IMR-90 (cell line): ENCODE measurements at regions not wholly inside any gene's neighbourhood (a gene's known extent, or its start where the extent isn't known, plus 50 kb on each side); places are given as distances from the start of the nearest gene placed in this dataset.

Experiments used
- ATAC-seq: fragments of 200-7000 bp; cut with Tn5 transposase; 2 replicates; pipeline ENCODE4 v1.9.1; 2020; ENCODE audit warnings: low read depth, mild to moderate bottlenecking, moderate library complexity
- BruUV-seq: library from RNA; stranded (reverse); fragments of 400-500 nt; replicated peaks from 2 replicates; lab custom pipeline; 2021; lab: Mats Ljungman, UMichigan
- CTCF ChIA-PET: fragments of 300-600 bp; formaldehyde crosslinking; extraction: SDS; loops from one replicate; lab custom pipeline; 2021; ENCODE audit warnings: antibody characterized with exemption; lab: Yijun Ruan, JAX
- POLR2A ChIA-PET: fragments of 300-600 bp; sonication (Branson Sonifier 250); formaldehyde crosslinking; loops from one replicate; lab custom pipeline; 2022; ENCODE audit warnings: antibody characterized with exemption; ENCODE audit not compliant: unreplicated experiment; lab: Charles Lee
- DNase-seq: peaks from one replicate; pipeline ENCODE4 v3.0.0; 2013
- H2AFZ ChIP-seq: replicated peaks from 2 replicates; pipeline ENCODE3; 2013; ENCODE audit warnings: low read length, mild to moderate bottlenecking; ENCODE audit not compliant: poor library complexity
- H2AK5ac ChIP-seq: 2 replicates; pipeline ENCODE4 v1.6.1; 2013; ENCODE audit warnings: low read depth, low read length, inconsistent platforms
- H2AK9ac ChIP-seq: replicated peaks from 2 replicates; pipeline ENCODE3; 2013; ENCODE audit warnings: mild to moderate bottlenecking, low read depth, low read length, moderate library complexity; ENCODE audit not compliant: poor library complexity
- H2BK120ac ChIP-seq: 2 replicates; pipeline ENCODE4 v1.6.1; 2013; ENCODE audit warnings: low read depth, low read length, inconsistent platforms
- H2BK15ac ChIP-seq: 3 replicates; pipeline ENCODE4 v1.6.1; 2013; ENCODE audit warnings: low read depth, low read length, inconsistent platforms
- H2BK20ac ChIP-seq: 2 replicates; pipeline ENCODE4 v1.6.1; 2013; ENCODE audit warnings: low read depth, mild to moderate bottlenecking, inconsistent platforms, low read length, moderate library complexity
- H2BK5ac ChIP-seq: 2 replicates; pipeline ENCODE4 v1.6.1; 2013; ENCODE audit warnings: mild to moderate bottlenecking, low read depth, low read length, inconsistent platforms; ENCODE audit not compliant: poor library complexity, severe bottlenecking
- H3K14ac ChIP-seq: replicated peaks from 2 replicates; pipeline ENCODE4 v1.6.1; 2013; ENCODE audit warnings: low read depth, low read length, inconsistent platforms
- H3K18ac ChIP-seq: 2 replicates; pipeline ENCODE4 v1.6.1; 2013; ENCODE audit warnings: low read depth, low read length, control low read depth
- H3K23ac ChIP-seq: 2 replicates; pipeline ENCODE4 v1.6.1; 2013; ENCODE audit warnings: low read depth, low read length, inconsistent platforms
- H3K27ac ChIP-seq: 2 replicates; pipeline ENCODE4 v1.5.1; 2013; ENCODE audit warnings: mild to moderate bottlenecking, control low read depth, low read length; ENCODE audit not compliant: insufficient read depth
- H3K27me3 ChIP-seq: 2 replicates; pipeline ENCODE4 v1.6.1; 2013; ENCODE audit warnings: low read length; ENCODE audit not compliant: control insufficient read depth, insufficient read depth
- H3K36me3 ChIP-seq: 2 replicates; pipeline ENCODE4 v1.6.1; 2013; ENCODE audit warnings: low read length, mixed read lengths; ENCODE audit not compliant: control insufficient read depth, insufficient read depth
- H3K4ac ChIP-seq: 2 replicates; pipeline ENCODE4 v1.6.1; 2013; ENCODE audit warnings: low read depth, low read length, inconsistent platforms
- H3K4me1 ChIP-seq: 2 replicates; pipeline ENCODE4 v1.6.1; 2013; ENCODE audit warnings: low read length, mixed read lengths; ENCODE audit not compliant: control insufficient read depth, insufficient read depth
- H3K4me2 ChIP-seq: 2 replicates; pipeline ENCODE4 v1.6.1; 2013; ENCODE audit warnings: low read depth, mild to moderate bottlenecking, control low read depth, low read length, moderate library complexity
- H3K4me3 ChIP-seq: 2 replicates; pipeline ENCODE4 v1.5.1; 2013; ENCODE audit warnings: low read depth, mild to moderate bottlenecking, control low read depth, low read length, moderate library complexity; ENCODE audit not compliant: insufficient read depth
- H3K56ac ChIP-seq: 2 replicates; pipeline ENCODE4 v1.6.1; 2013; ENCODE audit warnings: low read length, inconsistent platforms; ENCODE audit not compliant: insufficient read depth; ENCODE audit errors: extremely low read depth
- H3K79me1 ChIP-seq, 2 experiments: 2 replicates each; pipeline ENCODE4 v1.6.1; 2013; ENCODE audit warnings: low read length in 2 of 2, inconsistent platforms in 1 of 2, low read depth in 1 of 2
- H3K9ac ChIP-seq: 2 replicates; pipeline ENCODE4 v1.6.1; 2013; ENCODE audit warnings: low read depth, low read length, control low read depth
- H3K9me1 ChIP-seq: 2 replicates; pipeline ENCODE4 v1.6.1; 2013; ENCODE audit warnings: low read length, inconsistent platforms; ENCODE audit not compliant: insufficient read depth
- H3K9me3 ChIP-seq: 2 replicates; pipeline ENCODE4 v1.6.1; 2013; ENCODE audit warnings: low read length; ENCODE audit not compliant: control insufficient read depth, insufficient read depth
- H4K20me1 ChIP-seq: 2 replicates; pipeline ENCODE4 v1.6.1; 2013; ENCODE audit warnings: low read length, inconsistent platforms; ENCODE audit not compliant: insufficient read depth
- H4K5ac ChIP-seq: 2 replicates; pipeline ENCODE4 v1.6.1; 2013; ENCODE audit warnings: mild to moderate bottlenecking, low read depth, low read length, control low read depth
- H4K8ac ChIP-seq, 2 experiments: 2 replicates each; pipeline ENCODE4 v1.6.1; 2013; ENCODE audit warnings: low read depth in 2 of 2, low read length in 2 of 2, control low read depth in 1 of 2, inconsistent platforms in 1 of 2
- H4K91ac ChIP-seq: 2 replicates; pipeline ENCODE4 v1.6.1; 2013; ENCODE audit warnings: low read depth, low read length, inconsistent platforms; ENCODE audit not compliant: insufficient read depth
- RFX5 ChIP-seq: IDR thresholded peaks from 2 replicates; pipeline ENCODE4 v1.8.0; 2012; ENCODE audit warnings: low read depth, mild to moderate bottlenecking, low read length, moderate library complexity
- USF2 ChIP-seq: fragments of 150-350 bp; IDR thresholded peaks from 2 replicates; pipeline ENCODE4 v1.6.1; 2017; ENCODE audit warnings: mild to moderate bottlenecking, antibody characterized with exemption, low read length, low read depth
- WGBS, 2 experiments: methylation state at CpG; one replicate each; pipeline versions ENCODE4 v1.1.5 to v1.1.7; 2013; ENCODE audit warnings: missing lambda C conversion rate in 2 of 2; ENCODE audit not compliant: insufficient read length in 1 of 2; ENCODE audit errors: extremely low coverage in 2 of 2; 5-methylcytosine and 5-hydroxymethylcytosine counted together
- dilution Hi-C: fragments of 300-500 bp; cut with HindIII; formaldehyde crosslinking; loops from one replicate; pipeline ENCODE4 v1.14.3; 2018; ENCODE audit warnings: low sequenced_read_pairs; ENCODE audit not compliant: unreplicated experiment
- in situ Hi-C: fragments of 300-500 bp; cut with MboI; formaldehyde crosslinking; loops from 3 replicates; pipeline ENCODE4 v1.14.3; 2019; ENCODE audit warnings: low sequenced_read_pairs, inconsistent platforms, mixed read lengths
- intact Hi-C: fragments of 100-400 bp; cut with micrococcal nuclease; formaldehyde crosslinking; loops from 2 replicates; pipeline ENCODE4 v1.10.0; 2022

- H3K79me1 ChIP-seq: no peaks in the 10 kb centered on the region
- no peak overlapping the region for H3K4me2 ChIP-seq
- no peak overlapping the region for H3K14ac ChIP-seq
- no peak overlapping the region for H2BK20ac ChIP-seq
- WGBS, 2 experiments: no CpG with 5 or more reads among the region's 1 CpG
- ChIA-PET CTCF (no interaction called here), POLR2A (no interaction called here)
- no peak overlapping the region for H4K91ac ChIP-seq
- intact Hi-C loops: no loop called here
- H2BK5ac ChIP-seq: no peak overlapping the region
- no peak overlapping the region for H3K27ac ChIP-seq
- no peaks in the 10 kb centered on the region for H3K36me3 ChIP-seq
- TF ChIP-seq RFX5 (no peak), USF2 (no peak)
- dilution Hi-C loops: no loop called here
- in situ Hi-C loops: no loop called here
- H3K18ac ChIP-seq: no peak overlapping the region
- H2BK15ac ChIP-seq: no peak overlapping the region
- no peaks in the 10 kb centered on the region for H4K20me1 ChIP-seq
- H3K23ac ChIP-seq: no peak overlapping the region
- ATAC-seq: no peak
- no peak overlapping the region for H4K8ac ChIP-seq
- no peak overlapping the region for H3K56ac ChIP-seq
- no peaks in the 10 kb centered on the region for H3K9me1 ChIP-seq
- no peaks in the 10 kb centered on the region for H3K4me1 ChIP-seq
- no peak overlapping the region for H3K9ac ChIP-seq
- no TSS peak for BruUV-seq
- H2BK120ac ChIP-seq: no peak overlapping the region
- H3K9me3 ChIP-seq: peaks cover 2% of the 10 kb centered on the region; the same call in 1 of the 2 replicates
- no peak overlapping the region for H4K5ac ChIP-seq
- H2AK9ac ChIP-seq: no peak overlapping the region
- no peaks in the 10 kb centered on the region for H3K27me3 ChIP-seq
- H2AFZ ChIP-seq: no peak overlapping the region
- H3K4me3 ChIP-seq: no peak overlapping the region
- no peak for DNase-seq
- H2AK5ac ChIP-seq: no peak overlapping the region
- no peak overlapping the region for H3K4ac ChIP-seq
Observed at GRCh38 chr17:22128171-22128570, 435.8 kb downstream of the KCNJ18 start.
